ENCODE measurements at regions not wholly inside any gene's neighbourhood (a gene's known extent, or its start where the extent isn't known, plus 50 kb on each side); places are given as distances from the start of the nearest gene placed in this dataset.

GRCh38 chr9:79986437-79986836 lies 414.7 kb downstream of the TLE4 start:
- TF ChIP-seq CTCF (IDR thresholded peaks at IDR 0.05) (no peak), POLR2A (IDR thresholded peaks at IDR 0.05) (no peak), POLR2AphosphoS5 (IDR thresholded peaks at IDR 0.05; ENCODE audit: insufficient read depth in 1 of 2, low read depth in 1 of 2) (no peak)

All from vagina (tissue), 2 donors.